Fibroblast of gingiva (primary cell): ENCODE measurements at regions not wholly inside any gene's neighbourhood (a gene's known extent, or its start where the extent isn't known, plus 50 kb on each side); places are given as distances from the start of the nearest gene placed in this dataset.

Experiments
- DNase-seq: peaks from one replicate; pipeline ENCODE4 v3.0.0-alpha.2; 2011; ENCODE audit warnings: low read depth

DNA sequence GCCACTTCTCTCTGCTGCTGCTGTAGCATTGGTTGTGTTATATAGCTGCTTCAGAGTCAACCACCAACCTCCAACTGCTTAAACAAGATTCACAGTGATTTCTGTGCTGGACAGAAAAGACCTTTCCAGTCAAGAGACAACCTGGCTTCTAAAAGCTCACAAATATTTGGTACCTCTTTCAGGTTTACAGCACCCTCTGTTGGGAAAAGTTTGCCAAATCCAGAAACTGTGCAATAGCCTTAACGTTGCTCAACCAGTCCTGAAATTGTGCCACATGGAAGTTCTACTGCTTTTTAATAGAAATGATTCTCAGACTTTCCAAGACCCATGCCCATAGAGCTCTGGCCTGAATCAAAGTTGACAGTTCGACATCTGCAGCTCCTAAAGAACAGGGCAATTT lies 842.1 kb upstream of the HTR2C start:
- peak; percentile 60 for DNase-seq

GRCh38 chrX:113728937-113729336 lies 854.9 kb upstream of the HTR2C start:
- no peak for DNase-seq

GRCh38 chrX:113726898-113727297 lies 857.0 kb upstream of the HTR2C start:
- no peak for DNase-seq

DNA sequence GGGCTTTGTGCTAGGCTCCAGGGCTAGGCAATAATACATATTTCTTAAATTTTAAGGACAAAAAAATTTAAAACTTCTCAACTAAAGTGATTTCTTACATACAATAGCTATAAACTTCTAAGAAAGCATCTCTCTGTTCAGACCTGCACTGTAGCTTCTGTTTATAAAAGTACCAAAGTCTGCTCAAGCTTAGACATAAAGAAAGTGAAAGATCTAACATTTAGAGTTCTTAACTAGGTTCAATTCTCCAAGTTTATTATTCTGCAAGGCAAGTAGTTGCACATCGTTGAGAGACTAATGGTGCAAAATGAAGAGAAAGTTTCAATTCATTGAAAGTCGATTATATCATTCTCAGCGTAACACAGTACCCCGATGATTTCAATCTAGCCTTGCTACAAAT lies 857.4 kb upstream of the HTR2C start:
- no peak for DNase-seq

DNA sequence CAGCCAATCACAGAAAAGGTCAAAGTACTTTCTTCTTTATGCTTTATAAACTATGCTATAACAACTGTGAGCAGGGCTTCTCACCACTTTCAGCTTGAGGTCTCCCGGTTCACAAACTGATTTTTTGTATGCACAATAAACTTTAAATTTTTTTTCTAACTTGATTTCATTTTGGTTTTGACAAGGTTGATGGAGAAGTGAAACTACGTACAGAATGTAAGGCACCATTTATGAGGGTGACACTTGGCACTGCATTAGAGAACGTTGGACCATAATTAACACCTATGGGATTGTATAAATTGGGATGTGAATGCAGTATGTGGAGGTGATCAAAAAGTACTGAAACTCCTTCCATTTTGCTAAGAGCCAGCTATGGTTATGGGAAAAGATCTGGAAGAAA lies 857.9 kb upstream of the HTR2C start:
- no peak for DNase-seq

DNA sequence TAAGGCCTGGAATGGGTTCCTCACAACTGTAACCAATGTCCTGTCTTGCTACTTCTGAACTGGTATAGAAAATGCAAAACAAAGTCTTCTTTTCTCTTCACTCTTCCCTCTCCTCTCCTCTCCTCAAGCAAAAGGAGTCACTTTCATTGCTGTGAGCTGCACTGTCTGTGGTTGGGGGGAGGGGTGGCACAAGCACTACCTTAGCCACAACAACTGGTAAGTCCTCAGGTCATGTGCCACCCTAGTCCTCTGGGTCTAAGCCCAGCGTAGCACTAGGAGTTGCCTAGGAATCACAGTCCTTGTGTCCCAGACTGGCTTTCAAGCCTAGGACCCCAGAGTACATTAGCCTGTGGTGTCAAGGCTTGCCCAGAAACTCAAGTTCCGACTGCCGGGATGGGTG lies 859.3 kb upstream of the AMOT start:
- DNase-seq = no peak

GRCh38 chrX:113675278-113675677 lies 834.6 kb upstream of the AMOT start:
- peak; percentile 10 for DNase-seq

- DNase-seq = peak; percentile 21
Observed at GRCh38 chrX:113651306-113651705, 810.7 kb upstream of the AMOT start.

DNA sequence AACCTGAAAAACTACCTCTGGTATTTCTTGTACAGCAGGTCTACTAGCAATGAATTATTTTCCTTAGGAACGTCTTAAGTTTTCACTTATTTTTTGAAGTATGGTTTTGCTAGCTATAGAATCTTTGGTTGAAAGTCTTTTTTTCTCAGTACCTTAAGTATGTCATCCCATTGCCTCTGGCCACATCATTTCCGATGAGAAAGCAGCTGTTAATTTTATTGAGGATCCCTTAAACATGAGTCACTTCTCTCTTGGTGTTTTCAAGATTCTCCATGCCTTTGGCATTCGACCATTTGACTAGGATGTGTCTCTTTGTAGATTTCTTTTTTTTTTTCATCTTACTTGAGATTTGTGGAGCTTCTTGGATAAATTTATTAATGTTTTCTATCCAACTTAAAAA lies 803.8 kb upstream of the AMOT start:
- peak; percentile 9 for DNase-seq

- DNase-seq = no peak
Observed at GRCh38 chrX:113634565-113634964, 793.9 kb upstream of the AMOT start.

DNA sequence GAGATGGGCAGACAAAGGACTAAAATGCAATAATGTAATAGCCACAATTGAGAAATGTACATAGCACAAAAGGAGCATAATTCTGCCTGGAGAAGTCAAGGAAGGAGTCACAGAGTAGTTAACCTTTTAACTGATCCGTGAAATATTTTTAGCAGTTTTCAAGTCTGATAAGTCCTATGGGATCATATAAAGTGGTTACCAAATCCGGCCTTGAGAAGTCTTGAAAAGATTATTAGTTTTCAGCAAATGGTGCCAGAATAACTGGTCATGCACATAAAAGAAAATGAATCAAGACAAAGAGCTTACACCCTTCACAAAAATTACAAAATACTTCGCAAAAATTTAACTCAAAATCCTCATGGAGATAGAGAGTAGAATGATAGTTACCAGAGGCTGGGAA lies 788.7 kb upstream of the AMOT start:
- no peak for DNase-seq

- DNase-seq = no peak
Observed at GRCh38 chrX:113594123-113594841, 753.7 kb upstream of the AMOT start.

GRCh38 chrX:113586281-113586898 lies 745.8 kb upstream of the AMOT start:
- no peak for DNase-seq

DNA sequence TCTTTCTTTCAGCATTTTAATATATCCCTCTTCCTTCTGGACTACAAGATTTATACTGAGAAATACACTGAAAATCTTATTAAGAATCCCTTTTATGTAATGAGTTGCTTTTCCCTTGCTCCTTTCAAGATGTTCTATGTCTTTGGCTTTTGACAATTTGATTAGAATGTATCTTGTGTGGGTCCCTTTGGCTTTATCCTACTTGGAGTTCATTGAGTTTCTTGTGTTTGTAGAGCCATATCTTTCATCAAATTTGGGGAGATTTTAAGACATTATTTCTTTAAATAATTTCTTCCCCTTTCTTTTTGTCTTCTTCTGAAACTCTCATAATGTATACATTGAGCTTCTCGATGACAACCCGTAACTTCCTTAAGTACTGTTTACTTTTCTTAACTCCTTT lies 739.9 kb upstream of the AMOT start:
- no peak for DNase-seq

DNA sequence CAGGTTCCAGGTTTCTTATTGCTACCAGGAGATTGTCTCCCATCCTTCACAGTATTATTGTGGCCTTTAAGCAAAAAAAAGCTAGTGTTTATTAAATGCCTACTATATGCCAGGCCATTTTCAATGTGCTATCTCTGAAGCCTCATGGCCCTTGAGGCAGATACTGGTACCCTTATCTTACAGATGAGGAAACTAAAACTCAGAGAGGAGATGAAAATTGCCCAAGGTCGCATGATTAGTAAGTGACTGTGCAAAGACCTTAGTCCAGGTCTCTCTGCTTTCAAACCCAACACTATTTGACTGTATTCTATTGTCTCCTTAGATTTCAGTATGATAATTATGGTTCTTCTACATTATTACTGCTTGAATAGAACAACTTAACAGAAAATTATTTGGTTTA lies 717.9 kb upstream of the AMOT start:
- DNase-seq = no peak

DNA sequence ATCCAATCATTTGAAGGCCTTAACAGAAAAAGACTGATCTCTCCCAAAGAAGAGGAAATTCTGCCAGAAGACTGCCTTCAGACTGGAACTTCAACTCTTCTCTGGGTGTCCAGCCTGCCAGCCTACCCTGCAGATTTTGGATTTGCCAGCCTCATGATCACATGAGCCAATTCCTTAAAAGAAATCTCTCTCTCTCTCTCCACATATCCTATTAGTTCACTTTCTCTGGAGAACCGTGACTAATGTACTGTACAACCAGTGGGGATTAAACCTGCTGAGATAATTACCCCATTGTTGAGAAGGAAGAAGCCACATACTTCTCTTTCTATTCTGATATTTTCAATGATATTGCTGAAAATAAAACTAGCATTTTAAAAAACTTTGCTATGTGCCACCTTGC lies 711.3 kb upstream of the AMOT start:
- no peak for DNase-seq

GRCh38 chrX:113548308-113549015 lies 707.8 kb upstream of the AMOT start:
- no peak for DNase-seq

DNA sequence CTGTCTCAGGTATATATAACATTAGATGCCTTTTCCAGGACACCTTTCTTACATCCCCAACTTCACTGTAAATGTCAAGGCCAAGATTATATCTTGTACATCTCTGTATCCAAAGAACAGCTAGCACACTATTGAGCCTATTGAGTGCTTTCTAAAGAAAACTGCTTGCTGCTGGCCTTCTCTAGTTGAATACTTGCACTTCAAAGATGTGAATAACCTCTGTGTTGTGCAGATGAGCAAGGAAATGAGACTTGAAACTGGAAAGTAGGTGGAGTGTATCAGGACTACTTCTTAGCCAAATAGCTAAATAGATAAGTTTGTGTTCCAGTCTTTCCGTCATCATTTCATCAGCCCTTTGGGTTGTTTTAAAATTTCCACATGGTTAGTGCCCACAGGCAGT lies 704.4 kb upstream of the AMOT start:
- DNase-seq = peak; percentile 2

DNA sequence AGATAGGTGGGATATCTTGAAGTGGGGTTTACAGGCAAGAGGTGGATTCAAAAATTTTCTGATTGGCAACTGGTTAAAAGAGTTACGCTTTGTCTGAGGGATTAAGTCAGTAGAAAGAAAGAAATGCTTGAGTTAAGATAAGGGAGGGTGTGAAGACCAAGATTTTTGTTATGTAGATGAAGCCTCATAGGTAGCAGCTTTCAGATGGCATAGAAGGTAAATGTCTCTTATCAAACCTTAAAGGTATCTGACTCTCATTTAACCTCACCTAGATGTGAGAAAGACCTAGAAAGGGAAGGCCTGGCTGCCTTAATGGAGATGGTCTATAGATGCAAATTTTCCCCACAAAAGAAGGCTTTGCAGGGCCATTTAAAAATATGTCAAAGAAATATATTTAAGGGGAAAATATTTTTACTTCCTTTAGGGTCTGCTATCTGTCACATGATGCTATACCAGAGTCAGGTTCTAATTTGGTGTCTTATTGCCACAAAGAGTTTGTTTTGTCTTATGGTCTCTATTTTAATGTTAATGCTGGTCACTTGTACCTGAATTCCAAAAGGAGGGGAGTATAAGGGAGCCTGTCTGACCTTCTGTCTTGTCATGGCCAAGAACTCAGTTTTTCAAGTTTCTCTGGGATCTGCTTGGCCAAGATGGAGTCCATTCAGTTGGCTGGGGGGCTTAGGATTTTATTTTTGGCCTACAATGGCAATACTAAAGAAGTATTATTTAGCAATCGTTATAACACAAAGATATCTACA lies 699.1 kb upstream of the AMOT start:
- DNase-seq = no peak

DNA sequence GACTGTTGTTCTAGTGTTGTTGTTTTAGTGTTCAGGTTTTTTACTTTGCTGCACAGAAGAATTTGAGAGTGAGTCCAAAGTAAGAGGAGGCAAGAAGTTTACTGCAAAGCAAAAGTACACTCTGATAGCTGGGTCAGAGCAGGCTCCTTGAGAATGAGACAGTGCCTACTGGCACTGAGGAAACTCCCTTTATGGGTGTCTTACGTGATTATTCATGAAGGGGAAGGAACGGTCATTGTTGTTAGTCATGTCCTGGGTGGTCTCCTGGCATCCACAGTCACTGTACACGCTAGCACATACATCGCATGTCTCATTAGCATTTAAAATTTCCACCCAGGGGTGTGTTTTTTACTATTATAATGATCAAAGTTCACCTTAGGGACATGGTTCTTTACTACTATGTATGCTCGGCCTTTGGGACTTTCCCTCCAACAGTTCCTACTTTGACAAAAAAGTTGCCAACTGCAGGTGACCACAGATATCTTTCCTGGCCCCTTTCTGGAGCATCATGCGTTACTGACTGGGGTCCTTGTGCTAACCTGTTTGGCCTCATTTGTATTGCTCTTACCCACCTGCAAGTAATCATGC lies 688.9 kb upstream of the AMOT start:
- DNase-seq = no peak

DNA sequence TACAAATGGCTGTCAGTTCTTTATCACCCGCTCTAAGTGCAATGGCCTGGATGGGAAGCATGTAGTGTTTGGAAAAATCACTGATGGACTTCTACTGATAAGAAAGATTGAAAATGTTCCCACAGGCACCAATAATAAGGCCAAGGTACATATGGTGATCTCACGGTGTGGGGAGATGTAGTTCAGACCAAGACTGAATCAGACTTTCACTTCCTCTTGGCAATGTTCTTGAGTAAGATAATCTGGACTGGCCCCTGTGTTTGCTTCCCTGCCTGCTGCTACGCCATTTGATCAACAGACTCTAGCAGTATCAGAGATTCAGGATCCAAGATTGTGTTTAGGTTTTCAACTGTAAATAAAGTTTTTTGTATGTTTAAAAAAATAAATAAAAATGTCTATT lies 682.2 kb upstream of the AMOT start:
- DNase-seq = no peak

GRCh38 chrX:113514906-113515305 lies 674.3 kb upstream of the AMOT start:
- no peak for DNase-seq
